H1 (cell line): ENCODE measurements at regions not wholly inside any gene's neighbourhood (a gene's known extent, or its start where the extent isn't known, plus 50 kb on each side); places are given as distances from the start of the nearest gene placed in this dataset.

Experiments used
- CTCF ChIA-PET: fragments of 300-600 bp; sonication (Branson Sonifier 250); formaldehyde crosslinking; loops from one replicate; lab custom pipeline; 2021; ENCODE audit not compliant: partially characterized antibody; lab: Charles Lee
- POLR2A ChIA-PET: fragments of 300-600 bp; sonication (Branson Sonifier 250); formaldehyde crosslinking; loops from one replicate; lab custom pipeline; 2021; ENCODE audit warnings: inconsistent platforms; ENCODE audit not compliant: partially characterized antibody; lab: Charles Lee
- DNase-seq, 2 experiments: peaks; one replicate each; pipeline versions ENCODE4 v3.0.0 to v3.0.0-alpha.2; 2010 to 2022; ENCODE audit warnings: low spot score in 2 of 2, low read depth in 1 of 2, mixed read lengths in 1 of 2
- FAIRE-seq: peaks from 2 replicates; lab custom pipeline; 2011; peaks lifted over from hg19 to GRCh38; lab: Jason Lieb, UNC
- H2AFZ ChIP-seq: 2 replicates; pipeline ENCODE4 v1.8.1; 2012; ENCODE audit warnings: low read length, inconsistent platforms
- H2AK5ac ChIP-seq: 2 replicates; pipeline ENCODE4 v1.6.1; 2013; ENCODE audit warnings: low read depth, low read length
- H2BK120ac ChIP-seq: replicated peaks from 2 replicates; pipeline ENCODE3; 2013; ENCODE audit warnings: low read depth, low read length, inconsistent platforms
- H2BK12ac ChIP-seq: 2 replicates; pipeline ENCODE4 v1.6.1; 2013; ENCODE audit warnings: low read depth, low read length
- H2BK15ac ChIP-seq: 2 replicates; pipeline ENCODE4 v1.6.1; 2013; ENCODE audit warnings: low read length
- H2BK20ac ChIP-seq: 2 replicates; pipeline ENCODE4 v1.6.1; 2013; ENCODE audit warnings: low read length
- H2BK5ac ChIP-seq: 2 replicates; pipeline ENCODE4 v1.6.1; 2013; ENCODE audit warnings: low read depth, low read length
- H3K14ac ChIP-seq: 2 replicates; pipeline ENCODE4 v1.6.1; 2013; ENCODE audit warnings: inconsistent platforms; ENCODE audit not compliant: insufficient read length
- H3K18ac ChIP-seq: 2 replicates; pipeline ENCODE4 v1.6.1; 2013; ENCODE audit warnings: low read length; ENCODE audit errors: extremely low read depth
- H3K23ac ChIP-seq: 2 replicates; pipeline ENCODE4 v1.6.1; 2013; ENCODE audit warnings: inconsistent platforms; ENCODE audit not compliant: insufficient read length
- H3K23me2 ChIP-seq: 2 replicates; pipeline ENCODE4 v1.6.1; 2013; ENCODE audit warnings: low read depth, low read length
- H3K27ac ChIP-seq: 2 replicates; pipeline ENCODE4 v1.6.1; 2011; ENCODE audit warnings: low read depth, low read length, inconsistent platforms
- H3K27me3 ChIP-seq, 4 experiments: replicated peaks in 1 of 4; 1 replicate in 1 of 4; 2 replicates in 3 of 4; pipeline versions ENCODE4 v1.6.1 to v1.8.1; 2011 to 2013; ENCODE audit warnings: low read length in 3 of 4, mild to moderate bottlenecking in 3 of 4, inconsistent platforms in 2 of 4, mixed read lengths in 2 of 4, moderate library complexity in 1 of 4; ENCODE audit not compliant: control insufficient read depth in 3 of 4, insufficient read depth in 3 of 4; ENCODE audit errors: extremely low read depth in 1 of 4
- H3K36me3 ChIP-seq, 4 experiments: 2 replicates each; pipeline versions ENCODE4 v1.6.1 to v1.8.1; 2011 to 2013; ENCODE audit warnings: mild to moderate bottlenecking in 4 of 4, low read length in 3 of 4, moderate library complexity in 2 of 4, control low read depth in 1 of 4, inconsistent platforms in 1 of 4; ENCODE audit not compliant: insufficient read depth in 4 of 4, control insufficient read depth in 2 of 4
- H3K4ac ChIP-seq: replicated peaks from 2 replicates; pipeline ENCODE3; 2013; ENCODE audit warnings: low read length, low read depth, mixed read lengths, inconsistent platforms; ENCODE audit not compliant: insufficient read length
- H3K4me1 ChIP-seq, 4 experiments: replicated peaks in 1 of 4; 1 replicate in 1 of 4; 2 replicates in 3 of 4; pipeline versions ENCODE4 v1.6.1 to v1.8.1; 2011 to 2013; ENCODE audit warnings: low read length in 3 of 4, inconsistent platforms in 2 of 4, mixed read lengths in 1 of 4; ENCODE audit not compliant: insufficient read depth in 4 of 4, control insufficient read depth in 3 of 4
- H3K4me2 ChIP-seq, 2 experiments: 2 replicates each; pipeline versions ENCODE4 v1.6.1 to v1.8.1; 2011 to 2013; ENCODE audit warnings: low read depth in 2 of 2, low read length in 2 of 2, control low read depth in 1 of 2, inconsistent platforms in 1 of 2, mild to moderate bottlenecking in 1 of 2; ENCODE audit not compliant: insufficient read depth in 1 of 2
- H3K4me3 ChIP-seq, 4 experiments: fragments of 200-600, 300-600 bp in 1 of 4; sonication (generic), shearing (Covaris generic), sonication (Bioruptor Twin) in 1 of 4; 2 replicates each; pipeline versions ENCODE4 v1.5.1 to v1.8.1; 2011 to 2016; ENCODE audit warnings: low read length in 4 of 4, low read depth in 3 of 4, control low read depth in 2 of 4, inconsistent platforms in 2 of 4, mild to moderate bottlenecking in 2 of 4, mixed read lengths in 1 of 4, moderate library complexity in 1 of 4; ENCODE audit not compliant: insufficient read depth in 2 of 4; ENCODE audit errors: extremely low read depth in 1 of 4
- H3K56ac ChIP-seq: replicated peaks from 2 replicates; pipeline ENCODE3; 2013; ENCODE audit warnings: low read depth, mild to moderate bottlenecking, mixed read lengths, low read length, inconsistent platforms; ENCODE audit not compliant: insufficient read length
- H3K79me1 ChIP-seq: 2 replicates; pipeline ENCODE4 v1.6.1; 2013; ENCODE audit warnings: low read depth, low read length, control low read depth
- H3K79me2 ChIP-seq, 2 experiments: 2 replicates each; pipeline versions ENCODE4 v1.6.1 to v1.8.1; 2012 to 2013; ENCODE audit warnings: low read length in 2 of 2, mild to moderate bottlenecking in 2 of 2, inconsistent platforms in 1 of 2; ENCODE audit not compliant: insufficient read depth in 2 of 2, control insufficient read depth in 1 of 2
- H3K9ac ChIP-seq, 4 experiments: replicated peaks in 1 of 4; 1 replicate in 1 of 4; 2 replicates in 3 of 4; pipeline versions ENCODE4 v1.6.1 to v1.8.1; 2011 to 2013; ENCODE audit warnings: low read depth in 3 of 4, low read length in 3 of 4, control low read depth in 2 of 4, mild to moderate bottlenecking in 2 of 4, moderate library complexity in 2 of 4, inconsistent platforms in 1 of 4; ENCODE audit errors: extremely low read depth in 1 of 4
- H3K9me3 ChIP-seq, 2 experiments: 2 replicates each; pipeline versions ENCODE4 v1.6.1 to v1.8.1; 2012 to 2013; ENCODE audit warnings: mild to moderate bottlenecking in 2 of 2, moderate library complexity in 2 of 2, control low read depth in 1 of 2, inconsistent platforms in 1 of 2, low read depth in 1 of 2, low read length in 1 of 2, mixed read lengths in 1 of 2; ENCODE audit not compliant: insufficient read depth in 2 of 2
- H4K20me1 ChIP-seq, 2 experiments: replicated peaks in 1 of 2; 2 replicates each; pipeline versions ENCODE3 to v1.8.1; 2011 to 2013; ENCODE audit warnings: inconsistent platforms in 2 of 2, low read length in 2 of 2, mild to moderate bottlenecking in 1 of 2; ENCODE audit not compliant: insufficient read depth in 2 of 2, control insufficient read depth in 1 of 2
- H4K5ac ChIP-seq: 2 replicates; pipeline ENCODE4 v1.6.1; 2013; ENCODE audit warnings: low read length, low read depth, mixed read lengths, inconsistent platforms; ENCODE audit not compliant: insufficient read length
- H4K8ac ChIP-seq: 2 replicates; pipeline ENCODE4 v1.8.0; 2013; ENCODE audit warnings: mild to moderate bottlenecking, moderate library complexity, low read length, inconsistent platforms; ENCODE audit not compliant: insufficient read depth; ENCODE audit errors: extremely low read depth
- H4K91ac ChIP-seq: replicated peaks from 2 replicates; pipeline ENCODE3; 2013; ENCODE audit warnings: low read length, mixed read lengths, inconsistent platforms; ENCODE audit not compliant: insufficient read length
- JUND ChIP-seq: IDR thresholded peaks from 2 replicates; pipeline ENCODE4 v1.6.1; 2011; ENCODE audit warnings: mild to moderate bottlenecking, improper control_type of control experiment, low read length
- PHF8 ChIP-seq: fragments of 200-600 bp; sonication (generic); conservative IDR thresholded peaks from 2 replicates; pipeline ENCODE4 v1.7.1; 2012; ENCODE audit warnings: low read depth, mild to moderate bottlenecking, inconsistent platforms, low read length, moderate library complexity
- WGBS, 2 experiments: shearing (Covaris generic) in 1 of 2; methylation state at CpG; one replicate each; pipeline versions ENCODE4 v1.1.6 to v1.1.7; 2013 to 2015; ENCODE audit warnings: low lambda C conversion rate in 2 of 2, mixed read lengths in 2 of 2, inconsistent platforms in 1 of 2, low coverage in 1 of 2, missing lambda C conversion rate in 1 of 2; ENCODE audit not compliant: insufficient replicate concordance in 2 of 2, insufficient coverage in 1 of 2, insufficient read length in 1 of 2; ENCODE audit errors: extremely low coverage in 1 of 2, missing lambda C conversion rate in 1 of 2; 5-methylcytosine and 5-hydroxymethylcytosine counted together

DNA sequence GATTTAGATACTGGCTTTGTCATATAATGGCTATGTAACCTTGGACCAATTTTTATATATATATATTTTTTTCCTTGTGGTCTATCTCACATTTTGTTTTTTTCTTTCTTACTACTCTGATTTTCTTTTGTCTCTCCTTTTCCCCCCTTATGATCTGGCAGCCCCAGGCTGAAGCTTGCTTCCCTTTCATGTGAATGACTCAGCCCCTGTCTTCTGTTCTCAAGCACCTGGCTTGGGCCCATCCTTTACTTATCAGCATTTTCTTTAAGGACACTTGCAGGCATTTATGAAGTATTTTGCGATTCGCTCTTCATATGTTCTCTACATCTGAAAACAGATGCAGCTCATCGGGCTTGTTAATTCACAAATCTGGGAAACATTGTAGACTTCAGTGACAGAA is 163.6 kb downstream of the SPRY2 start:
- TF ChIP-seq JUND (no peak; the same call in 1 of the 2 replicates), PHF8 (no peak)

More for the DNA sequence above, 163.6 kb downstream of the SPRY2 start:
- 97% methylated on average over 3 of the region's 3 CpGs; no CpG with 5 or more reads in 1 of the 2 experiments for WGBS, 2 experiments
- no peak overlapping the region for H3K27ac ChIP-seq
- no peak overlapping the region for H2BK5ac ChIP-seq
- no peak overlapping the region for H3K4me3 ChIP-seq
- peaks cover 0 to 3% (median 0%) of the 10 kb centered on the region in 4 experiments; a peak in 2 of 7 replicates for H3K4me1 ChIP-seq
- H2BK12ac ChIP-seq, result no peak overlapping the region
- DNase-seq, result no peak
- H3K56ac ChIP-seq, result no peak overlapping the region
- H3K14ac ChIP-seq, result no peak overlapping the region
- no peaks in the 10 kb centered on the region; the same call in 1 of the 2 replicates for H3K23me2 ChIP-seq
- H4K8ac ChIP-seq, result no peak overlapping the region
- no peak overlapping the region for H2AK5ac ChIP-seq
- H2BK120ac ChIP-seq, result no peak overlapping the region
- H4K91ac ChIP-seq, result no peak overlapping the region
- no peak overlapping the region for H3K4ac ChIP-seq
- no peak overlapping the region for H3K18ac ChIP-seq
- CTCF ChIA-PET, result no interaction called here
- no peaks in the 10 kb centered on the region for H3K36me3 ChIP-seq
- no peaks in the 10 kb centered on the region for H3K79me1 ChIP-seq
- no peak overlapping the region for H3K9ac ChIP-seq
- no peaks in the 10 kb centered on the region for H3K79me2 ChIP-seq
- POLR2A ChIA-PET, result no interaction called here
- no peaks in the 10 kb centered on the region for H3K27me3 ChIP-seq
- no peaks in the 10 kb centered on the region for H3K9me3 ChIP-seq
- no peak overlapping the region for H3K23ac ChIP-seq
- H3K4me2 ChIP-seq, result no peak overlapping the region
- H2AFZ ChIP-seq, result no peak overlapping the region
- H2BK20ac ChIP-seq, result no peak overlapping the region
- no peak for FAIRE-seq
- no peak overlapping the region for H2BK15ac ChIP-seq
- H4K20me1 ChIP-seq, result no peaks in the 10 kb centered on the region
- no peak overlapping the region for H4K5ac ChIP-seq
